GM12874 (cell line): ENCODE measurements at regions not wholly inside any gene's neighbourhood (a gene's known extent, or its start where the extent isn't known, plus 50 kb on each side); places are given as distances from the start of the nearest gene placed in this dataset.

Experiments
- TF ChIP-seq, protein P1 (sequence below): IDR thresholded peaks from 2 replicates; pipeline ENCODE4 v1.5.1; 2011; ENCODE audit warnings: low read depth, mild to moderate bottlenecking, control low read depth, low read length, moderate library complexity; ENCODE audit not compliant: insufficient read depth

- TF ChIP-seq, protein P1, sequence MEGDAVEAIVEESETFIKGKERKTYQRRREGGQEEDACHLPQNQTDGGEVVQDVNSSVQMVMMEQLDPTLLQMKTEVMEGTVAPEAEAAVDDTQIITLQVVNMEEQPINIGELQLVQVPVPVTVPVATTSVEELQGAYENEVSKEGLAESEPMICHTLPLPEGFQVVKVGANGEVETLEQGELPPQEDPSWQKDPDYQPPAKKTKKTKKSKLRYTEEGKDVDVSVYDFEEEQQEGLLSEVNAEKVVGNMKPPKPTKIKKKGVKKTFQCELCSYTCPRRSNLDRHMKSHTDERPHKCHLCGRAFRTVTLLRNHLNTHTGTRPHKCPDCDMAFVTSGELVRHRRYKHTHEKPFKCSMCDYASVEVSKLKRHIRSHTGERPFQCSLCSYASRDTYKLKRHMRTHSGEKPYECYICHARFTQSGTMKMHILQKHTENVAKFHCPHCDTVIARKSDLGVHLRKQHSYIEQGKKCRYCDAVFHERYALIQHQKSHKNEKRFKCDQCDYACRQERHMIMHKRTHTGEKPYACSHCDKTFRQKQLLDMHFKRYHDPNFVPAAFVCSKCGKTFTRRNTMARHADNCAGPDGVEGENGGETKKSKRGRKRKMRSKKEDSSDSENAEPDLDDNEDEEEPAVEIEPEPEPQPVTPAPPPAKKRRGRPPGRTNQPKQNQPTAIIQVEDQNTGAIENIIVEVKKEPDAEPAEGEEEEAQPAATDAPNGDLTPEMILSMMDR, result no peak
Measured at GRCh38 chr12:92995258-92995903, 66.3 kb upstream of the EEA1 start.

GRCh38 chr12:93000026-93000425 is 70.9 kb upstream of the EEA1 start:
- TF ChIP-seq, protein P1, result no peak

GRCh38 chr12:93001407-93001806 is 72.3 kb upstream of the EEA1 start:
- TF ChIP-seq, protein P1, result no peak

GRCh38 chr12:93002293-93003054 is 73.4 kb upstream of the EEA1 start:
- TF ChIP-seq, protein P1, result no peak

DNA sequence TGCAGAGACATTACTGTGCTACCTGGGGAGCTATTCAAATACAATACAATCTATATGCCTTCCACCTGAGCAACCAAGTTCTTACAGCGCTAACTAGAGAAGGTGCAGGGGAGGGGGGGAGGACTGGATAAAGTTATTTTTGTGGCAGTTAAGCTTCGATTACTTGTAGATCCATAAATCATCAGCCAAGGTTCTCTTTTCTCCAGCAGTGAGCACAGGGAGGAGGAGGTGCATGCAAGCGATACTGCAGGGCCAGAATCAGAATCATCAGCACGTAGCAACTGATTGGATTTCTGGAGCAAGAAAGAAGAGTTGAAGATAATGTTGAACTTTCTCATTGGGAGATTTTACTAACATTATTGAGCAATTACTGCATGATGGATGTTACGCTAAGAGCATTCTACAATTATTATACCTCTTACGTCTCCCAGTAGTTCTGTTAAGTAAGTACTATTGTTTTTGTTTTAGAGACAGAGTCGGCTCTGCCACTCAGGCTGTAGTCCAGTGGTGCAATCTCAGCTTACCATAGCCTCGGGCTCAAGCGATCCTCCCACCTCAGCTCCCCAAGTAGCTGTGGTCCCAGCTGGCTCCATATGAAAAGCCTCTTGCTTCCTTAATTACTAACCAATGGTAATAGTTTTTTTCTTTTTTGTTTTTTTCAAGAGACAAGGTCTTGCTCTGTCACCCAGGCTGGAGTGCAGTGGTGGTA is 74.6 kb upstream of the EEA1 start:
- TF ChIP-seq, protein P1, result no peak

DNA sequence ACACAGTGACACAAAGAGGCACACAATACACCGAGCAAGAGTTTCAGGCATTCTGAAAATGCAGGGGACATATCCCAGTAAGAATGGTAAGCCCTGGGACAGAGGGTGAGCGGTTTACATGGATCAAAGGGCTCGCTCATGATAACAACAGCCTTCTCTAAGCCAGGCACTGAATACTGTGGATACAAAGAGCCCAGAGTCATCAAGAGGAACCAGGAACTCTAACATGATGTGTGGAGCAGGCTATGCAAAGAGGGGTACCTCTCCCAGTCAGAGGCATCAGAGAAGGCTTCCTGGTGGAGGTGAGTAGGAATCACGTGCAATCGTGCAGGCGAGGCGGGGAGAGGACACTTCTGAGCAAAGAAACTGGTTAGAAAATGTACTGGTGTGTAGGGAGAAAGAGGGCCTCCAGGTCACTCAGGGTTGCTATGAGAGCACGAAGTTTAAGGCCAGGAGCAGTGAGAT is 76.9 kb upstream of the EEA1 start:
- TF ChIP-seq, protein P1, result no peak
